RCC 7860 (cell line): ENCODE measurements at regions not wholly inside any gene's neighbourhood (a gene's known extent, or its start where the extent isn't known, plus 50 kb on each side); places are given as distances from the start of the nearest gene placed in this dataset.
"Not testable (repeated sequence)": the region's sequence is repeated elsewhere in the genome, so short reads cannot be mapped to it uniquely, and the experiment has no call there.

Experiments used
- DNase-seq: peaks from one replicate; pipeline ENCODE4 v3.0.0-alpha.2; 2015; ENCODE audit warnings: low spot score
- FAIRE-seq: peaks from 2 replicates; lab custom pipeline; 2012; peaks lifted over from hg19 to GRCh38; lab: Jason Lieb, UNC

GRCh38 chr11:121909596-121909995 is 206.4 kb downstream of the BLID start:
- DNase-seq, result no peak

GRCh38 chr11:121907379-121907778 is 208.6 kb downstream of the BLID start:
- DNase-seq, result no peak
- no peak for FAIRE-seq

More at GRCh38 chr11:121909596-121909995, 206.4 kb downstream of the BLID start:
- FAIRE-seq, result no peak

- DNase-seq, result no peak
- FAIRE-seq, result no peak
Observed at GRCh38 chr11:121904148-121904547, 211.9 kb downstream of the BLID start.

GRCh38 chr11:121901886-121902285 is 214.1 kb downstream of the BLID start:
- DNase-seq (no peak), FAIRE-seq (no peak)

- FAIRE-seq, result not testable (repeated sequence)
Observed at GRCh38 chr11:121901417-121901816, 214.6 kb downstream of the BLID start.

GRCh38 chr11:121899520-121899919 is 216.5 kb downstream of the BLID start:
- DNase-seq (no peak), FAIRE-seq (no peak)

More at GRCh38 chr11:121901417-121901816, 214.6 kb downstream of the BLID start:
- not testable (repeated sequence) for DNase-seq

- FAIRE-seq (no peak), DNase-seq (no peak)
Observed at GRCh38 chr11:121898903-121899302, 217.1 kb downstream of the BLID start.

GRCh38 chr11:121895919-121896318 is 220.1 kb downstream of the BLID start:
- FAIRE-seq, result no peak

GRCh38 chr11:121894581-121894980 is 221.4 kb downstream of the BLID start:
- DNase-seq, result no peak
- no peak for FAIRE-seq

More at GRCh38 chr11:121895919-121896318, 220.1 kb downstream of the BLID start:
- DNase-seq, result no peak

- FAIRE-seq (no peak), DNase-seq (no peak)
Observed at GRCh38 chr11:121892863-121893262, 223.2 kb downstream of the BLID start.

GRCh38 chr11:121892131-121892681 is 223.8 kb downstream of the BLID start:
- DNase-seq, result no peak
- no peak for FAIRE-seq

- FAIRE-seq (no peak), DNase-seq (no peak)
Observed at GRCh38 chr11:121890946-121891515, 225.0 kb downstream of the BLID start.

GRCh38 chr11:121890377-121890776 is 225.6 kb downstream of the BLID start:
- no peak for FAIRE-seq
- DNase-seq, result no peak

- DNase-seq (no peak), FAIRE-seq (no peak)
Observed at GRCh38 chr11:121889931-121890330, 226.1 kb downstream of the BLID start.

GRCh38 chr11:121889186-121889585 is 226.8 kb downstream of the BLID start:
- DNase-seq (no peak), FAIRE-seq (no peak)

- no peak for DNase-seq
- FAIRE-seq, result no peak
Observed at GRCh38 chr11:121887976-121888557, 227.9 kb downstream of the BLID start.

GRCh38 chr11:121887569-121887968 is 228.4 kb downstream of the BLID start:
- FAIRE-seq, result no peak
- no peak for DNase-seq

- DNase-seq, result no peak
- FAIRE-seq, result no peak
Observed at GRCh38 chr11:121886996-121887395, 229.0 kb downstream of the BLID start.

GRCh38 chr11:121886005-121886734 is 229.8 kb downstream of the BLID start:
- FAIRE-seq (no peak), DNase-seq (no peak)

GRCh38 chr11:121884626-121885025 is 231.4 kb downstream of the BLID start:
- DNase-seq, result no peak
- no peak for FAIRE-seq

- FAIRE-seq (no peak), DNase-seq (no peak)
Observed at GRCh38 chr11:121881806-121882205, 234.2 kb downstream of the BLID start.

- DNase-seq (no peak), FAIRE-seq (no peak)
Observed at GRCh38 chr11:121877152-121877551, 238.9 kb downstream of the BLID start.
